ENCODE measurements at regions not wholly inside any gene's neighbourhood (a gene's known extent, or its start where the extent isn't known, plus 50 kb on each side); places are given as distances from the start of the nearest gene placed in this dataset.
"Not testable (repeated sequence)": the region's sequence is repeated elsewhere in the genome, so short reads cannot be mapped to it uniquely, and the experiment has no call there.

GRCh38 chr18:39162013-39162827 is 1596.6 kb upstream of the CELF4 start:
- DNase-seq, result no peak

GRCh38 chr18:39149211-39149806 is 1583.7 kb upstream of the CELF4 start:
- DNase-seq, result no peak

- no peak for DNase-seq
Observed at GRCh38 chr18:39134255-39134654, 1568.7 kb upstream of the CELF4 start.

- not testable (repeated sequence) for DNase-seq
Observed at GRCh38 chr18:39127538-39127937, 1561.9 kb upstream of the CELF4 start.

GRCh38 chr18:39113790-39114189 is 1548.2 kb upstream of the CELF4 start:
- DNase-seq, result no peak

GRCh38 chr18:39105104-39105503 is 1539.5 kb upstream of the CELF4 start:
- DNase-seq, result no peak

- no peak for DNase-seq
Observed at GRCh38 chr18:39072970-39073369, 1507.4 kb upstream of the CELF4 start.

- DNase-seq, result no peak
Observed at GRCh38 chr18:39062426-39062825, 1496.8 kb upstream of the CELF4 start.

- no peak for DNase-seq
Observed at GRCh38 chr18:39058386-39059000, 1492.9 kb upstream of the CELF4 start.

GRCh38 chr18:39057423-39058064 is 1491.9 kb upstream of the CELF4 start:
- DNase-seq, result no peak

- DNase-seq, result no peak
Observed at GRCh38 chr18:39053571-39053970, 1488.0 kb upstream of the CELF4 start.

GRCh38 chr18:39051013-39051412 is 1485.4 kb upstream of the CELF4 start:
- no peak for DNase-seq

- DNase-seq, result no peak
Observed at GRCh38 chr18:39039813-39040212, 1474.2 kb upstream of the CELF4 start.

GRCh38 chr18:39037925-39038324 is 1472.3 kb upstream of the CELF4 start:
- DNase-seq, result no peak

GRCh38 chr18:39033312-39033711 is 1467.7 kb upstream of the CELF4 start:
- DNase-seq, result no peak

GRCh38 chr18:39031647-39032046 is 1466.0 kb upstream of the CELF4 start:
- DNase-seq, result no peak

- no peak for DNase-seq
Observed at GRCh38 chr18:39030124-39030655, 1464.6 kb upstream of the CELF4 start.

GRCh38 chr18:39025531-39025930 is 1459.9 kb upstream of the CELF4 start:
- peak; percentile 52 for DNase-seq

GRCh38 chr18:39019989-39020388 is 1454.4 kb upstream of the CELF4 start:
- no peak for DNase-seq

- no peak for DNase-seq
Observed at GRCh38 chr18:39007031-39007902, 1441.7 kb upstream of the CELF4 start.

GRCh38 chr18:38996056-38996455 is 1430.5 kb upstream of the CELF4 start:
- DNase-seq, result no peak
